Endothelial cell of umbilical vein (primary cell): ENCODE measurements at regions not wholly inside any gene's neighbourhood (a gene's known extent, or its start where the extent isn't known, plus 50 kb on each side); places are given as distances from the start of the nearest gene placed in this dataset.

Experiments
- BruUV-seq: library from RNA; stranded (reverse); fragments of 400-500 nt; replicated peaks from 2 replicates; lab custom pipeline; 2021; lab: Mats Ljungman, UMichigan
- CTCF ChIA-PET: fragments of 300-600, 350-600 bp; sonication (Branson Sonifier 250); formaldehyde crosslinking; loops from one replicate; lab custom pipeline; 2021; ENCODE audit warnings: antibody characterized with exemption, inconsistent platforms; lab: Charles Lee
- POLR2A ChIA-PET: fragments of 300-600, 350-600 bp; sonication (Branson Sonifier 250); formaldehyde crosslinking; loops from one replicate; lab custom pipeline; 2021; ENCODE audit warnings: antibody characterized with exemption, inconsistent platforms; lab: Charles Lee
- DNase-seq: peaks from one replicate; pipeline ENCODE4 v3.0.0-alpha.2; 2011; ENCODE audit warnings: low read depth, low spot score
- FAIRE-seq: peaks from 2 replicates; lab custom pipeline; 2011; peaks lifted over from hg19 to GRCh38; lab: Jason Lieb, UNC
- H2AFZ ChIP-seq: 2 replicates; pipeline ENCODE4 v1.6.0; 2012; ENCODE audit warnings: low read depth, low read length, control low read depth, inconsistent platforms
- H3K27ac ChIP-seq: 2 replicates; pipeline ENCODE4 v1.5.1; 2011; ENCODE audit warnings: low read depth, mild to moderate bottlenecking, control low read depth, low read length, moderate library complexity; ENCODE audit not compliant: insufficient read depth
- H3K27me3 ChIP-seq, 2 experiments: 2 replicates each; pipeline versions ENCODE4 v1.6.0 to v1.6.1; 2011; ENCODE audit warnings: low read length in 2 of 2, mixed read lengths in 1 of 2; ENCODE audit not compliant: control insufficient read depth in 2 of 2, insufficient read depth in 2 of 2
- H3K36me3 ChIP-seq, 2 experiments: 2 replicates in 1 of 2; 3 replicates in 1 of 2; pipeline ENCODE4 v1.5.1; 2011; ENCODE audit warnings: low read length in 2 of 2, mild to moderate bottlenecking in 1 of 2, moderate library complexity in 1 of 2; ENCODE audit not compliant: control insufficient read depth in 2 of 2, insufficient read depth in 2 of 2; ENCODE audit errors: extremely low read depth in 1 of 2
- H3K4me1 ChIP-seq: 3 replicates; pipeline ENCODE4 v1.5.1; 2011; ENCODE audit warnings: mild to moderate bottlenecking, low read length; ENCODE audit not compliant: control insufficient read depth, insufficient read depth; ENCODE audit errors: extremely low read depth
- H3K4me2 ChIP-seq: 2 replicates; pipeline ENCODE4 v1.6.1; 2011; ENCODE audit warnings: low read length, control low read depth, mixed read lengths; ENCODE audit not compliant: insufficient read depth
- H3K4me3 ChIP-seq, 3 experiments: fragments of 200-600 bp in 1 of 3; sonication (generic), shearing (Covaris generic) in 1 of 3; replicated peaks in 1 of 3; 2 replicates each; pipeline ENCODE4 v1.5.1; 2011 to 2016; ENCODE audit warnings: control low read depth in 3 of 3, low read length in 3 of 3, mild to moderate bottlenecking in 2 of 3, inconsistent platforms in 1 of 3, low read depth in 1 of 3, moderate library complexity in 1 of 3; ENCODE audit not compliant: insufficient read depth in 1 of 3
- H3K79me2 ChIP-seq: 2 replicates; pipeline ENCODE4 v1.6.0; 2012; ENCODE audit warnings: low read length, inconsistent platforms; ENCODE audit not compliant: control insufficient read depth, insufficient read depth
- H3K9ac ChIP-seq: replicated peaks from 2 replicates; pipeline ENCODE3; 2011; ENCODE audit warnings: low read length, control low read depth; ENCODE audit not compliant: insufficient read depth; ENCODE audit errors: extremely low read depth
- H3K9me1 ChIP-seq: replicated peaks from 3 replicates; pipeline ENCODE4 v1.6.0; 2011; ENCODE audit warnings: mild to moderate bottlenecking, low read length; ENCODE audit not compliant: control insufficient read depth, insufficient read depth; ENCODE audit errors: extremely low read depth
- H3K9me3 ChIP-seq: replicated peaks from 2 replicates; pipeline ENCODE4 v1.5.1; 2012; ENCODE audit warnings: low read length, inconsistent platforms; ENCODE audit not compliant: control insufficient read depth, insufficient read depth
- H4K20me1 ChIP-seq: replicated peaks from 2 replicates; pipeline ENCODE3; 2011; ENCODE audit warnings: mild to moderate bottlenecking, low read length; ENCODE audit not compliant: control insufficient read depth, insufficient read depth; ENCODE audit errors: extremely low read depth
- CTCF ChIP-seq, 2 donors: IDR thresholded peaks; 1 replicate in 1 of 2; 2 replicates in 1 of 2; pipeline ENCODE4 v1.5.1; 2011; ENCODE audit warnings: low read length in 2 of 2, mild to moderate bottlenecking in 2 of 2, moderate library complexity in 2 of 2, control low read depth in 1 of 2, inconsistent platforms in 1 of 2, low read depth in 1 of 2; ENCODE audit not compliant: insufficient read depth in 1 of 2; ENCODE audit errors: extremely low read depth in 1 of 2
- EZH2 ChIP-seq: IDR thresholded peaks from 2 replicates; pipeline ENCODE4 v1.6.1; 2012; ENCODE audit warnings: borderline replicate concordance, low read depth, mild to moderate bottlenecking, moderate library complexity, low read length, inconsistent platforms; ENCODE audit not compliant: severe bottlenecking
- FOS ChIP-seq: IDR thresholded peaks from 2 replicates; pipeline ENCODE4 v1.6.1; 2011; ENCODE audit warnings: mild to moderate bottlenecking, low read length, moderate library complexity, borderline replicate concordance; ENCODE audit not compliant: insufficient read depth
- GATA2 ChIP-seq: IDR thresholded peaks from 2 replicates; pipeline ENCODE4 v1.7.0; 2011; ENCODE audit warnings: low read depth, mild to moderate bottlenecking, moderate library complexity, mixed read lengths, low read length; ENCODE audit not compliant: insufficient read length, insufficient read depth
- JUN ChIP-seq: IDR thresholded peaks from 2 replicates; pipeline ENCODE4 v1.6.1; 2011; ENCODE audit warnings: borderline replicate concordance, low read depth; ENCODE audit not compliant: insufficient read length, insufficient read depth
- MAX ChIP-seq: IDR thresholded peaks from 2 replicates; pipeline ENCODE4 v1.6.1; 2011; ENCODE audit not compliant: insufficient read depth, insufficient read length
- MYC ChIP-seq: IDR thresholded peaks from one replicate; pipeline ENCODE4 v1.6.1; 2011; ENCODE audit warnings: mild to moderate bottlenecking, low read depth, low read length
- POLR2A ChIP-seq: IDR thresholded peaks from 2 replicates; pipeline ENCODE4 v1.6.1; 2012; ENCODE audit warnings: low read depth, mild to moderate bottlenecking, control low read depth, low read length
- POLR2AphosphoS5 ChIP-seq: IDR thresholded peaks from 2 replicates; pipeline ENCODE4 v1.6.1; 2012; ENCODE audit warnings: low read depth, mild to moderate bottlenecking, control low read depth, low read length, moderate library complexity; ENCODE audit not compliant: insufficient read depth
- dilution Hi-C: fragments of 300-500 bp; cut with MboI; formaldehyde crosslinking; loops from one replicate; pipeline ENCODE4 v1.15.0; 2019; ENCODE audit warnings: low sequenced_read_pairs; ENCODE audit not compliant: extremely low pct_ligation_motif_present
- intact Hi-C: fragments of 100-400 bp; cut with micrococcal nuclease; formaldehyde crosslinking; loops from one replicate; pipeline ENCODE4 v1.10.0; 2022

- ChIA-PET CTCF (no interaction called here), POLR2A (no interaction called here)
- Histone ChIP-seq H2AFZ (no peak overlapping the region), H3K4me1 (peaks cover 4% of the 10 kb centered on the region), H3K9ac (no peak overlapping the region), H3K4me2 (no peak overlapping the region), H3K9me3 (no peaks in the 10 kb centered on the region), H3K79me2 (no peaks in the 10 kb centered on the region), H3K9me1 (no peaks in the 10 kb centered on the region), H3K4me3 (no peak overlapping the region), H3K27ac (no peak overlapping the region), H4K20me1 (no peaks in the 10 kb centered on the region), H3K27me3 (no peaks in the 10 kb centered on the region), H3K36me3 (no peaks in the 10 kb centered on the region)
- DNase-seq: no peak
- TF ChIP-seq MAX (no peak), MYC (no peak), POLR2AphosphoS5 (no peak), EZH2 (no peak), GATA2 (no peak), CTCF (IDR thresholded peaks at IDR 0.05; ENCODE audit: extremely low read depth in 1 of 2, insufficient read depth in 1 of 2, low read depth in 1 of 2, low read length in 2 of 2) (no peak), POLR2A (no peak), JUN (no peak), FOS (no peak)
- intact Hi-C loops (no loop called here), dilution Hi-C loops (no loop called here)
- FAIRE-seq: no peak
- BruUV-seq: no TSS peak
These were observed 334.0 kb downstream of the SPRY2 start for GRCh38 chr13:80006940-80007339.
